ENCODE measurements at regions not wholly inside any gene's neighbourhood (a gene's known extent, or its start where the extent isn't known, plus 50 kb on each side); places are given as distances from the start of the nearest gene placed in this dataset.

DNA sequence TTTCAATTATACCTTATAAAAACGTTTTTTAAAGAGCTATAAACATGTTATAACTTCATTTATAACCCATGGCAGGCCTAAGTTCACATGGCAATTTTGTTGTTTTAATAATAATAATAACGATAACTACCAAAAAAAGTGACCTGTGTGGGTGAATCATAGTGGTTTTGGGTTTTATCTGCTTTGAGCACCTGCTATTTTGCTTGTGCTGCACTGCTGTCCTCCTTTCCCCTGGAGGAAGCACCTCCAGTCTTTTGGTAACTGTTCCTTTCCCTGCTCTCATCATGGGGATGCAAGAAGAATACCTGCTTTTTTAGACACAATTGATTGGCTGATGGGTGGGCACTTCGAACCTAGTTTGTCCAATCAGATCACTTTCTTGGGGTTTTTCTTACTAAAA lies 388.0 kb upstream of the TBL1XR1 start:
- no peak for DNase-seq

- no peak for DNase-seq
Observed at GRCh38 chr3:177589041-177589650, 391.9 kb upstream of the TBL1XR1 start.

DNA sequence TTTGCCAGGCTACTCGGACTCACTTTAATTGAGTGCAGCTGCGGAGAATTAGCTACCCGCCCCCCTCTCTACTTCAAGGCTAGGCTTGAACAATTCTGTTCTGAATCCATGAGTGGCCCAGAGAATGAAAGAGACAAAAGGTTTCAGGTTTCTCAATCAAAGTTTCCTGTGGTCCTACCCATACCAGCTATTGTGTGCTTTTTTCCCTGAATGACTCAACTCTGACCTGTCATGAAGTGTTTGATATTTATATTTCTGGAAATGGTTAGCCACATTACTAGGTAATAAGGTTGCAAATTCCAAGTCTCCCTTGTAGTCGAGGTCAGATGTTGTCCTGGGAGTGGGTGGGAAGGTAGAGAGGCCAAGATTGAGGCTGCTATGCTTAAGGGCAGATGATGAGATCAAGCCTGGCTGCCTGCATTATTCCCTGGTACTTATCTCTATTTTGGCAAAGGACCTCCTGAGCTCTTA lies 392.7 kb upstream of the TBL1XR1 start:
- peak; percentile 39 for DNase-seq

DNA sequence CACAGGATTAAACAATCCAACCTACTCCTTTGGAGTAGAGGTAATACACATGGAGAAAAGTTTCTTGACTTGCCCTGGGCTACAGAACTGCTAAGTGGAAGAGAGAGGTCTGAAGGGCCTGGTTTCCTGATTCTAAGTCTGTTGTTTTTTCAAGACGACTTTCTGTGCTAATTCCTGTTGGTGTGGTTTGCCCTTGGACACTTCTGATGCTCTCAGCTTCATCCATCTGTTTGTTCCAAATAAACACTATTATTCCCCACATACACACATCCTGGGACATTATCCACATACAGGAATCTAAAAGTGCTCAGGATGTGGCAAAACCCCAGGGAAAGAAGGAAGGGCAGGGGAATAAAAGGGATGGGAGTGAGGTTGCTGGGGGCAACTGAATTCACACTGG lies 393.5 kb upstream of the TBL1XR1 start:
- DNase-seq, result peak; percentile 34

- DNase-seq, result peak; percentile 54
Observed at GRCh38 chr3:177591379-177591778, 394.1 kb upstream of the TBL1XR1 start.

GRCh38 chr3:177594096-177594495 lies 396.8 kb upstream of the TBL1XR1 start:
- no peak for DNase-seq

DNA sequence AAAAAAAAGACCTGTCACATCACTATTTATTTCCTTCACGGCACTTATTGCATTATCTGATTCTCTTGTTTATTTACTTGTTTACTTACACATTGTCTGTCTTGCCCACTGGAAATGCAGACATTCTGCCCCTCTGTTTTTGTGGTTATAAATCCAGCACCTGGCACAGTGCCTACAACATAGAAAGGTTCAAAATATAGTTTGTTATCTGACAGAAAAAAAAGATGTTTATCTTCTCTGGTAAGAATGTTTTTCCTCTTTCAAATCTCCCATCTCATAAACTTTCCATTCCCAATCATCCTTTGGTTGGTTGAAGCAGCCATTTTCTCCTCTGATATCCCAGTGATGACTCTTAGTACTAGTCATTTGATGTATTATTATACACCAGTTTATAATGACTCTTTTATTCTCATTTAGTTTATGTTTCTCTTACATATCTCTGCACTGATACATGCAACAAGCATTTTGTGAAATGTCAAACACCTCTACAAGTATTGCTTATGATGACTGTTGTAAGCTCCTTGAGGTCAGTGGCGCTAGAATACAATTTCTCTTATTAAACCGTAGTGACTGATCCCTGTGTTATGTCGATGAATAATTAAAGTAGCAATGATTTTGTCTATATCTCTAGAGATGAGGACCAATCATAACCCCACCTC lies 398.4 kb upstream of the TBL1XR1 start:
- DNase-seq, result no peak

GRCh38 chr3:177596248-177596815 lies 399.1 kb upstream of the TBL1XR1 start:
- DNase-seq, result no peak

- DNase-seq, result peak; percentile 69
Observed at GRCh38 chr3:177596816-177597271, 399.6 kb upstream of the TBL1XR1 start.

DNA sequence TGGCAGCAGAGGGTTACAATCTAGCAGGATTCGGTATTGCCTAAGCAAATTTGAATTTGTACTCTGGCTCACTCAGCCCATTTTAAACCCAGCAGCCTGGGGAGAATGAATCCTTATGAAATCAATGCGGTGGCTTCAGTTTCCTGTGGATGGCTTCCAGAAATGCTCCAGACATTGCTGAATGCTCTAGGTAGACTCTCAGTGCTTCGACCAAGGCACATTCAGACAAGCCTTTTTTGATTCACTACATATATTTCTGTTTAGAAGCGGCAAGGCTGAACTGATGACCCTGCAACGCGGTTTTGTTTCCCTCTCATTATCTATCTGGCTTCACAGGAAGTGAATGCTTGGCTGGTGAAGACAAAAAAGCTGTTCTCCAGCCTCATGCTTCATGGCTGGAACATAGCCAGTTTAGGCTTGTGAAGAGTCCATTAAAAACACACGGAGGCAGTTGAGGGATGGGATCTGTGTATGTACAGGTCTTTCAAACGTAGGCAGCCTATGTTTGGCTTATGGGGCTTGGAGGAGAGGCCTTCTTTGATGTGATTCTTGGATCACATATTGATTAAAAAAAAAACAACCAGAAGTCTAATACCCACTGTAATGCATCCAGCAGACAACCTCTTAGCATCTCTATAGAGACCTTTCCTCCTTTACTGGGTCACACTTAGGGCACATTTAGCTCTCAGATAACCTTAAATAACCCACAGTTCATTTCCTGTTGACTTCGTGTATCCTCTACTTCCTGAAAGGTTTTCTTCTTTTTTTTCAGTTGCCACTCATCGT lies 400.2 kb upstream of the TBL1XR1 start:
- DNase-seq, result peak; percentile 98

DNA sequence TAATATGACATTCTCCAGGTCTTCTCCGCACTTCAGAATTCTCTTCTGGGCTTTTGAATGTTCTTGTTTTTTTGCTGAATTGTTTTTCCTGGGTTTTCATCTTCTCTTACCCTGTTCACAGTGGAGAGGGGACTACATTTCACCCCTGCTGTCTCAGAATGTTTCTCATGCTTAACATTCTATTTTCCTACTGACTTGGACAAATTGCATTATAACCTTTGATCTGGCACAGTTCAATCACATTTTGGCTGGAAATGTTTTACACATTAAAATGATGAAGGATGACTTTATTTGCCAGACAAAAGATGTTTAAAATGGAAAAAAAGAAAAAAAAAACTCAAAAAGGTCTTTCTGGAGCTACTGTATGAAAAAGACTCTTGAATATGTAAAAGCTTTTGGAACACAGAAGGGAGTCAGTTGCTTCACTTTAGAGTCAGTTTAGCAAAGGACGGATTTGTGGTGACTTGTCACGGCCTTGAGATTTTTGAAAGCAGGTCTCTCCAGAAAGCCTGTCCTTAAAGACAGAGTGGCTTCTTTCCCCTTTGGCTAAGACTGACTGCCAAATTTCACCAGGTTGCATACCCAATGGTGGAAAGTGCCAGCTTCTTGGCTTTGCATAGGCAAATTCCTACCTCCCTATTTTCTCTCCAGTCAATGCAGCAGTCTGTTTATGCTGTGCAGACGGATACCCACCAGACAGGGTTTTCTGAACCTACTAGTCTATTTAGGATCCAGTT lies 401.0 kb upstream of the TBL1XR1 start:
- no peak for DNase-seq

DNA sequence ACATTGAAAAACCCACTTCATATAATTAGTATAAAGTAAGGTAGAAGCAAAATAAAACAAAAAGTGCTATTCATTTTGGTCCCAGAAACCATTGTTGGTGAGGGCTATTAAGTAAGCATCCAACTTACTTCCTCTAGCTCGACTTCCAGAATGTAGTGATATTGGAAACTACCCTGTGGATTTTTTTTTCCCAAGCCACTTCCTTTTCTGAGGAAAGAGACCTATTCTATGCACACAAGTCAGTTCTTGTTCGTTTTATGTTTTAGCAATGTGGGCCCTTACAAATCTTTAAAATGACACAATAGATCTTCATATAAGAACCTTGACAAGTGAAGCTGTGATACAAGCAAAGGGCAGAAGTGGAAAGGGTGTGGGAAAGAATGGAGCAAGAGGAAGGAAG lies 402.0 kb upstream of the TBL1XR1 start:
- DNase-seq, result no peak

GRCh38 chr3:177599837-177600236 lies 402.6 kb upstream of the TBL1XR1 start:
- no peak for DNase-seq

DNA sequence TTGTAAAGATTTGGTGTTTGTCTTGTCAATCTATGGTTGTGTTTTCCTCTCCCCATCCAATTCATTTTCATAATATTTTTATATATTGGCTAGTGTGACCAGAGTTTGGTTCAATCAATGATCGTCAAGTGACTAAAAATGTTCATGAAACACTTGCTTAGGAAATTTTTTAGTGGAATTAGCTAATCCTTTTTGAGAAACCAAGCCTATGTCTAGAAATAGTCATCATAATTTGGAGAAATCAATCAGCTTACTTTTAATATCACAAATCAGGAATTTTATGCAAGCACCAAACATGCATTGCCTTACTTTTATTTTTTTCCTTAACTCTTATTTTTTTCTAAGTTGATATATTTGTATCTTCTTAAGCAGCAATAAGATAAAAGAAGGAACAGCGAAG lies 403.1 kb upstream of the TBL1XR1 start:
- no peak for DNase-seq

DNA sequence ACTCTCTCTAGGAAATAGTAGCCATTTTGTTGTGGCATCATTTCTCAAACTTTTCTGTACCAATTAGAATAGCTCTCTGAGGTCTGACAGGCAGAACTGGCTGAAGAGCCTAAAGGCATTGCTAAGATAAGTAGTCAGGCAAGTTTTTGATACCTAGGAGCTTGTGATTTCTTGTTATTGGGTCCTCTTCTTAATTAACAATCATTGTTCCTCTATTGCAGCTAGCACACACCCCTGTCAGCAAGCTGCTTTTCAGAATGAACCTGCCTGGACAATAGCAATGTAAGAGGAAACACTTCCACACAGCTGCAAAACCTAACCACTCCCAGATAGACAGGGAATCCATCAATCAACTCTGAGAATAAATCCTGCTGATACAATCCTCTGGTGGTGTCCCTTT lies 403.9 kb upstream of the TBL1XR1 start:
- peak; percentile 68 for DNase-seq

- peak; percentile 78 for DNase-seq
Observed at GRCh38 chr3:177602601-177603147, 405.4 kb upstream of the TBL1XR1 start.

DNA sequence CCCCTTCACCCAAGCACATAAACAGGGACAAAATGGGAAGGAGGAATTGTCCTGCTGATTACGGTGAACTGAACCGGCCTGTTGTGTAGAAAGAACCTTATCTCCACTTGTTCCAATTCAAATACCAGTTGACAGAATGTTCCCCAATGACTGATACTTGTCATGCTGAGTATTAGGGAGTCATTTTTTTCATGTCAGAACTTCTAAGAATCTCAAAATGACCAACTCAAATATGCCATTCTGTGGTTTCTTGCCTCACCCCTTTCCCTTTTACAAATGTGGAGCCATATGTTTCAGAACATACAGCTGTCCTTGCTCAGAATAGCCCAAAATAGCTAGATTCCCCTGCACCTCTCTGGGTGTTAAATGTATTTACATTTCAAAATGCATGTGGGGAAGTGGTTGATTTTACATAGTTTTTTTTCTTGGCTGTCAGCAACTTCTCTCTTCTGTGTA lies 405.9 kb upstream of the TBL1XR1 start:
- no peak for DNase-seq

GRCh38 chr3:177604181-177604580 lies 406.9 kb upstream of the TBL1XR1 start:
- DNase-seq, result no peak

DNA sequence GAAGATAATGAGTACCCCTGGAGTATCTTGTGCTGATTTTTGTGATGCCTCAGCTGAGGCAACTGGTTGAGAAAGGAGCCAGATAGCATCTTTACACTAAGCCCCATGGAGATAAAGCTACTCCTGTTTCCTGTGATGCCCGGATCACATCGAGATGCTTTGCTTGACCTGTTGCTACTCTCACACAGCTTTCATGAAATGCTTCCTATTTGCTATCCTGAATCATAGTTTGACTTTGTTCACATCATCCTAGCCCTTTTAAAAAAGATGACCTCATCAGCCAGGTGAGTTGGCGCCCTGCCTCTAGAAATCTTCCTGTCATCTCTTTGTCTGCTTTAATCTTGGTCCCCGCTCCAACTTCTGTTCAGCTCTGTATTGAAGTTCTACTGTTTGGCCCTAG lies 409.6 kb upstream of the TBL1XR1 start:
- peak; percentile 66 for DNase-seq

DNA sequence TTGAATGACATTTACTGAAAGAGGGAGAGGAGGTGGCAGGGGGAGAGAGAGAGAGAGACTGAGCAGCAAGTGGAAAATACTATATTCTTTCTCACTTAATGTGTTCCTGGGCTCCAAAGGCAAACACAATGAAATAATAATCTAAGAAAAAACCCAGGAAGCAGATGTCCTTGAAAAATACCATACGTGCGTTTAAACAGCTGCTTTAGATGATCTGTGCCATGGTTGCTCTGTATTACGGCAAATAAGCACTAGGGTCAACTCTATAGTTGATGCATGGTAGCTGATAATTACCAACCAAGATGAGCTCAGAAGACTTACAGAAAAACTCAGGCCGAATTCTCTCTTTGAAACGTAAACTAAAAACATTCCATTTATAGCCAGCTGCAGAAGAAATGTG lies 410.3 kb upstream of the TBL1XR1 start:
- DNase-seq, result peak; percentile 50

- DNase-seq, result no peak
Observed at GRCh38 chr3:177608443-177608842, 411.2 kb upstream of the TBL1XR1 start.

DNA sequence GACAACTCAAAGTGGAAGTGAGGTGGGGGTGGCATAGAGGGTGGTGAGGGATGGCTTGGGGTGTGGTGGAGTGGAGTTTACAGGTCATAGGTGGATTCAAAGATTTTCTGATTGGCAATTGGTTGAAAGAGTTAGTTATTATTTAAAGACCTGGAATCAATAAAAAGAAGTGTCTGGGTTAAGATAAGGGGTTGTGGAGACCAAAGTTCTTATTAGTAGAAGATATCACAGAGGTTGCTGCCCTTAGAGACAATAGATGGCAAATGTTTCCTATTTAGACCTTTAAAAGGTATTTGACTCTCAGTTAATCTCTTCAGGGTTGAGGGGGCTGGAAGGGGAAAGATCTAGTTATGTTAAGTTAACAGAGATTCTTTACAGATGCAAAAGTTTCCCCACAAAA lies 412.3 kb upstream of the TBL1XR1 start:
- no peak for DNase-seq

Measured in DMS153 (cell line).